DOHH2 (cell line): ENCODE measurements at regions not wholly inside any gene's neighbourhood (a gene's known extent, or its start where the extent isn't known, plus 50 kb on each side); places are given as distances from the start of the nearest gene placed in this dataset.

ENCODE experiments used
- CTCF ChIP-seq: fragments of 200-600 bp; sonication (generic); IDR thresholded peaks from one replicate; pipeline ENCODE4 v1.5.1; 2014; ENCODE audit warnings: antibody characterized with exemption, mild to moderate bottlenecking, low read depth, low read length; ENCODE audit not compliant: poor library complexity, severe bottlenecking
- EZH2phosphoT487 ChIP-seq: fragments of 200-600 bp; sonication (generic); IDR thresholded peaks from 2 replicates; pipeline ENCODE4 v1.6.1; 2017; ENCODE audit warnings: borderline replicate concordance, mild to moderate bottlenecking, antibody characterized with exemption, low read length, moderate library complexity, mixed read lengths

- TF ChIP-seq CTCF, result no peak
- TF ChIP-seq EZH2phosphoT487, result no peak
Measured at GRCh38 chr12:127070515-127071157, 1196.3 kb upstream of the TMEM132C start.
